ENCODE measurements at regions not wholly inside any gene's neighbourhood (a gene's known extent, or its start where the extent isn't known, plus 50 kb on each side); places are given as distances from the start of the nearest gene placed in this dataset.

GRCh38 chr2:239787538-239788050, 237.5 kb downstream of the NDUFA10 start:
- Histone ChIP-seq H3K4me2 (ENCODE audit: insufficient read depth, low read length) (no peak overlapping the region), H3K9me1 (replicated peaks; ENCODE audit: control insufficient read depth, extremely low read depth, insufficient read depth, low read length) (no peaks in the 10 kb centered on the region), H3K27ac (ENCODE audit: insufficient read depth, low read depth, low read length) (no peak overlapping the region), H3K9me3 (replicated peaks; ENCODE audit: control insufficient read depth, insufficient read depth, low read length) (no peaks in the 10 kb centered on the region), H3K36me3 (ENCODE audit: control insufficient read depth in 2 of 2, extremely low read depth in 1 of 2, insufficient read depth in 2 of 2, low read length in 2 of 2) (no peaks in the 10 kb centered on the region), H3K27me3 (ENCODE audit: control insufficient read depth in 2 of 2, insufficient read depth in 2 of 2, low read length in 2 of 2) (no peaks in the 10 kb centered on the region), H2AFZ (ENCODE audit: low read depth, low read length) (no peak overlapping the region), H3K9ac (replicated peaks; ENCODE audit: extremely low read depth, insufficient read depth, low read length) (no peak overlapping the region), H3K79me2 (ENCODE audit: control insufficient read depth, insufficient read depth, low read length) (no peaks in the 10 kb centered on the region), H3K4me1 (ENCODE audit: control insufficient read depth, extremely low read depth, insufficient read depth, low read length) (no peaks in the 10 kb centered on the region), H3K4me3 (replicated peaks in 1 of 3; ENCODE audit: insufficient read depth in 1 of 3, low read depth in 1 of 3, low read length in 3 of 3) (no peak overlapping the region), H4K20me1 (replicated peaks; ENCODE audit: control insufficient read depth, extremely low read depth, insufficient read depth, low read length) (no peaks in the 10 kb centered on the region)
- FAIRE-seq (no peak), DNase-seq (ENCODE audit: low read depth, low spot score) (no peak)
- dilution Hi-C loops (cut with MboI; ENCODE audit: extremely low pct_ligation_motif_present, low sequenced_read_pairs) (no loop called here), intact Hi-C loops (cut with micrococcal nuclease) (no loop called here)
- TF ChIP-seq POLR2A (IDR thresholded peaks at IDR 0.05; ENCODE audit: low read depth, low read length) (no peak), FOS (IDR thresholded peaks at IDR 0.05; ENCODE audit: borderline replicate concordance, insufficient read depth, low read length) (no peak), MYC (IDR thresholded peaks at IDR 0.05; ENCODE audit: low read depth, low read length) (no peak), POLR2AphosphoS5 (IDR thresholded peaks at IDR 0.05; ENCODE audit: insufficient read depth, low read depth, low read length) (no peak), MAX (IDR thresholded peaks at IDR 0.05; ENCODE audit: insufficient read depth, insufficient read length) (no peak), EZH2 (IDR thresholded peaks at IDR 0.05; ENCODE audit: borderline replicate concordance, low read depth, low read length, severe bottlenecking) (no peak)
- POLR2A ChIA-PET = no interaction called here
- CTCF ChIA-PET = no interaction called here
- BruUV-seq (replicated peaks) = no TSS peak

GRCh38 chr2:239786791-239787190, 238.4 kb downstream of the NDUFA10 start:
- CTCF ChIA-PET = no interaction called here
- no peaks in the 10 kb centered on the region for H3K36me3 ChIP-seq (ENCODE audit: control insufficient read depth in 2 of 2, extremely low read depth in 1 of 2, insufficient read depth in 2 of 2, low read length in 2 of 2)
- H3K4me2 ChIP-seq (ENCODE audit: insufficient read depth, low read length) = no peak overlapping the region
- H2AFZ ChIP-seq (ENCODE audit: low read depth, low read length) = no peak overlapping the region
- FAIRE-seq = no peak
- no peaks in the 10 kb centered on the region for H4K20me1 ChIP-seq (replicated peaks; ENCODE audit: control insufficient read depth, extremely low read depth, insufficient read depth, low read length)
- intact Hi-C loops (cut with micrococcal nuclease) (no loop called here), dilution Hi-C loops (cut with MboI; ENCODE audit: extremely low pct_ligation_motif_present, low sequenced_read_pairs) (no loop called here)
- H3K27ac ChIP-seq (ENCODE audit: insufficient read depth, low read depth, low read length) = no peak overlapping the region
- no peak overlapping the region for H3K9ac ChIP-seq (replicated peaks; ENCODE audit: extremely low read depth, insufficient read depth, low read length)
- no peaks in the 10 kb centered on the region for H3K9me1 ChIP-seq (replicated peaks; ENCODE audit: control insufficient read depth, extremely low read depth, insufficient read depth, low read length)
- POLR2A ChIA-PET = no interaction called here
- no peaks in the 10 kb centered on the region for H3K9me3 ChIP-seq (replicated peaks; ENCODE audit: control insufficient read depth, insufficient read depth, low read length)
- no TSS peak for BruUV-seq (replicated peaks)
- H3K4me1 ChIP-seq (ENCODE audit: control insufficient read depth, extremely low read depth, insufficient read depth, low read length) = no peaks in the 10 kb centered on the region
- DNase-seq (ENCODE audit: low read depth, low spot score) = no peak
- no peak overlapping the region for H3K4me3 ChIP-seq (replicated peaks in 1 of 3; ENCODE audit: insufficient read depth in 1 of 3, low read depth in 1 of 3, low read length in 3 of 3)
- no peaks in the 10 kb centered on the region for H3K27me3 ChIP-seq (ENCODE audit: control insufficient read depth in 2 of 2, insufficient read depth in 2 of 2, low read length in 2 of 2)
- TF ChIP-seq EZH2 (IDR thresholded peaks at IDR 0.05; ENCODE audit: borderline replicate concordance, low read depth, low read length, severe bottlenecking) (no peak), GATA2 (IDR thresholded peaks at IDR 0.05; ENCODE audit: insufficient read depth, insufficient read length, low read depth, low read length) (no peak), POLR2A (IDR thresholded peaks at IDR 0.05; ENCODE audit: low read depth, low read length) (no peak), POLR2AphosphoS5 (IDR thresholded peaks at IDR 0.05; ENCODE audit: insufficient read depth, low read depth, low read length) (no peak), CTCF (IDR thresholded peaks at IDR 0.05; ENCODE audit: extremely low read depth in 1 of 2, insufficient read depth in 1 of 2, low read depth in 1 of 2, low read length in 2 of 2) (no peak), JUN (IDR thresholded peaks at IDR 0.05; ENCODE audit: borderline replicate concordance, insufficient read depth, insufficient read length, low read depth) (no peak), MYC (IDR thresholded peaks at IDR 0.05; ENCODE audit: low read depth, low read length) (no peak), MAX (IDR thresholded peaks at IDR 0.05; ENCODE audit: insufficient read depth, insufficient read length) (no peak), FOS (IDR thresholded peaks at IDR 0.05; ENCODE audit: borderline replicate concordance, insufficient read depth, low read length) (no peak)
- H3K79me2 ChIP-seq (ENCODE audit: control insufficient read depth, insufficient read depth, low read length) = no peaks in the 10 kb centered on the region
